A549 (cell line): ENCODE measurements at regions not wholly inside any gene's neighbourhood (a gene's known extent, or its start where the extent isn't known, plus 50 kb on each side); places are given as distances from the start of the nearest gene placed in this dataset.
"Not testable (repeated sequence)": the region's sequence is repeated elsewhere in the genome, so short reads cannot be mapped to it uniquely, and the experiment has no call there.

Experiments
- ATAC-seq, 2 experiments: fragments of 200-7000 bp in 1 of 2; fragments of >200 bp in 1 of 2; cut with Nextera tagmentation in 1 of 2; cut with Tn5 transposase in 1 of 2; 3 replicates each; pipeline versions ENCODE4 v1.8.0 to v1.9.1; 2018 to 2020; ENCODE audit warnings: mild to moderate bottlenecking in 1 of 2, moderate library complexity in 1 of 2
- CTCF ChIA-PET: fragments of 300-600 bp; sonication (Branson Sonifier 250); formaldehyde crosslinking; extraction: SDS; loops from one replicate; lab custom pipeline; 2021; ENCODE audit warnings: antibody characterized with exemption, inconsistent platforms; lab: Yijun Ruan, JAX
- POLR2A ChIA-PET: fragments of 350-600 bp; formaldehyde crosslinking; extraction: SDS; loops from one replicate; lab custom pipeline; 2021; ENCODE audit warnings: antibody characterized with exemption, inconsistent platforms; lab: Yijun Ruan, JAX
- DNase-seq, 2 experiments: peaks; one replicate each; pipeline versions ENCODE4 v3.0.0 to v3.0.0-alpha.2; 2011 to 2016; ENCODE audit warnings: low read depth in 1 of 2, low spot score in 1 of 2
- FAIRE-seq: peaks from 2 replicates; lab custom pipeline; 2011; peaks lifted over from hg19 to GRCh38; lab: Jason Lieb, UNC
- H3K27ac ChIP-seq, 2 experiments: fragments of >200 bp; sonication (Bioruptor Twin); formaldehyde crosslinking; 3 replicates each; pipeline ENCODE4 v1.5.1; 2016 to 2017
- H3K4me1 ChIP-seq: fragments of >200 bp; sonication (Bioruptor Twin); formaldehyde crosslinking; 3 replicates; pipeline ENCODE4 v1.6.1; 2016
- H3K4me2 ChIP-seq: fragments of >200 bp; sonication (Bioruptor Twin); formaldehyde crosslinking; 3 replicates; pipeline ENCODE4 v1.6.1; 2016
- H3K4me3 ChIP-seq: fragments of >200 bp; sonication (Bioruptor Twin); formaldehyde crosslinking; 3 replicates; pipeline ENCODE4 v1.5.1; 2016
- H3K9me3 ChIP-seq: fragments of >200 bp; sonication (Bioruptor Twin); formaldehyde crosslinking; 3 replicates; pipeline ENCODE4 v1.6.1; 2016
- BCL3 ChIP-seq: fragments of >200 bp; sonication (Bioruptor Twin); formaldehyde crosslinking; IDR thresholded peaks from 3 replicates; pipeline ENCODE4 v1.6.1; 2016
- CBX2 ChIP-seq: fragments of 200-600 bp; sonication (generic); IDR thresholded peaks from 2 replicates; pipeline ENCODE4 v1.6.1; 2016; ENCODE audit warnings: low read depth, mild to moderate bottlenecking, borderline replicate concordance
- CEBPB ChIP-seq, 2 experiments: fragments of >200 bp in 1 of 2; sonication (Bioruptor Twin) in 1 of 2; formaldehyde crosslinking in 1 of 2; IDR thresholded peaks; 2 replicates each; pipeline ENCODE4 v1.6.1; 2012 to 2016
- CTCF ChIP-seq: fragments of >200 bp; sonication (Bioruptor Twin); formaldehyde crosslinking; IDR thresholded peaks from 3 replicates; pipeline ENCODE4 v1.5.1; 2016
- EHMT2 ChIP-seq: fragments of 200-600 bp; sonication (generic); IDR thresholded peaks from 2 replicates; pipeline ENCODE4 v1.6.1; 2016; ENCODE audit warnings: antibody characterized with exemption, low read depth, mild to moderate bottlenecking, moderate library complexity
- ELK1 ChIP-seq: fragments of 150-350 bp; IDR thresholded peaks from 2 replicates; pipeline ENCODE4 v1.6.1; 2014; ENCODE audit warnings: low read depth, mild to moderate bottlenecking, low read length
- EP300 ChIP-seq, 2 experiments: fragments of >200 bp; sonication (Bioruptor Twin); formaldehyde crosslinking; IDR thresholded peaks; 2 replicates in 1 of 2; 3 replicates in 1 of 2; pipeline ENCODE4 v1.6.1; 2016 to 2017
- GATA3 ChIP-seq: IDR thresholded peaks from 2 replicates; pipeline ENCODE4 v1.6.1; 2012; ENCODE audit warnings: borderline replicate concordance
- HDAC2 ChIP-seq: fragments of 200-600 bp; sonication (generic); IDR thresholded peaks from 2 replicates; pipeline ENCODE4 v1.6.1; 2016
- HOXA7 ChIP-seq: fragments of 250-450 bp; sonication (Bioruptor Pico); IDR thresholded peaks from 2 replicates; pipeline ENCODE4 v1.5.0; 2020; ENCODE audit warnings: mild to moderate bottlenecking, moderate library complexity
- HOXB5 ChIP-seq: fragments of 250-450 bp; sonication (Bioruptor Pico); IDR thresholded peaks from 2 replicates; pipeline ENCODE4 v1.5.0; 2020; ENCODE audit warnings: mild to moderate bottlenecking, moderate library complexity
- MAFK ChIP-seq: fragments of 450-650 bp; IDR thresholded peaks from 2 replicates; pipeline ENCODE4 v1.6.1; 2014; ENCODE audit not compliant: partially characterized antibody
- MAX ChIP-seq: IDR thresholded peaks from 2 replicates; pipeline ENCODE4 v1.6.1; 2012
- MYC ChIP-seq: IDR thresholded peaks from 2 replicates; pipeline ENCODE4 v1.6.1; 2012; ENCODE audit warnings: mild to moderate bottlenecking, inconsistent platforms, low read length, improper control_type of control experiment, borderline replicate concordance
- PBX3 ChIP-seq: IDR thresholded peaks from 2 replicates; pipeline ENCODE4 v1.6.1; 2012
- RAD21 ChIP-seq, 2 experiments: fragments of >200 bp in 1 of 2; sonication (Bioruptor Twin) in 1 of 2; formaldehyde crosslinking in 1 of 2; IDR thresholded peaks in 1 of 2; conservative IDR thresholded peaks in 1 of 2; 2 replicates in 1 of 2; 3 replicates in 1 of 2; pipeline ENCODE4 v1.6.1; 2012 to 2018; ENCODE audit warnings: inconsistent platforms in 1 of 2
- RFX5 ChIP-seq: fragments of 450-650 bp; IDR thresholded peaks from 2 replicates; pipeline ENCODE4 v1.7.1; 2014; ENCODE audit warnings: antibody characterized with exemption, mild to moderate bottlenecking, moderate library complexity
- TP53 ChIP-seq: fragments of 250-450 bp; sonication (Bioruptor Pico); IDR thresholded peaks from 2 replicates; pipeline ENCODE4 v1.5.0; 2021; ENCODE audit warnings: mild to moderate bottlenecking, moderate library complexity
- ZC3H11A ChIP-seq: fragments of 450-650 bp; IDR thresholded peaks from 2 replicates; pipeline ENCODE4 v1.6.1; 2014; ENCODE audit warnings: antibody characterized with exemption, mild to moderate bottlenecking
- ZSCAN20 ChIP-seq: fragments of 250-450 bp; sonication (Bioruptor Pico); IDR thresholded peaks from 2 replicates; pipeline ENCODE4 v1.8.0; 2022; ENCODE audit warnings: mild to moderate bottlenecking, moderate library complexity
- WGBS: methylation state at CpG from one replicate; pipeline ENCODE4 v1.1.6; 2017; ENCODE audit errors: missing lambda C conversion rate; 5-methylcytosine and 5-hydroxymethylcytosine counted together

- H3K4me2 ChIP-seq, FAIRE-seq, POLR2A ChIA-PET, H3K4me3 ChIP-seq, ATAC-seq, H3K4me1 ChIP-seq, H3K27ac ChIP-seq, CTCF ChIA-PET, DNase-seq, H3K9me3 ChIP-seq: not testable (repeated sequence)
- 94% methylated on average over 31 of the region's 37 CpGs for WGBS
Observed at GRCh38 chr6:100196214-100196982, 202.4 kb upstream of the MCHR2 start.

GRCh38 chr6:100195244-100195643, 201.2 kb upstream of the MCHR2 start:
- H3K4me3 ChIP-seq, H3K4me2 ChIP-seq, POLR2A ChIA-PET, CTCF ChIA-PET, FAIRE-seq, H3K9me3 ChIP-seq, H3K27ac ChIP-seq, H3K4me1 ChIP-seq, ATAC-seq, DNase-seq: not testable (repeated sequence)
- WGBS: 49% methylated on average over 2 of the region's 2 CpGs

- no peak for DNase-seq
- Histone ChIP-seq H3K4me1 (no peaks in the 10 kb centered on the region), H3K9me3 (no peaks in the 10 kb centered on the region), H3K4me2 (no peak overlapping the region), H3K27ac (no peak overlapping the region), H3K4me3 (no peak overlapping the region)
- CTCF ChIA-PET: no interaction called here
- no peak for FAIRE-seq
- TF ChIP-seq MYC (no peak), MAFK (no peak), PBX3 (no peak), GATA3 (no peak), EHMT2 (no peak), CBX2 (no peak), TP53 (no peak), MAX (no peak), HDAC2 (no peak), CTCF (no peak), ZSCAN20 (CRISPR knock-in tag) (no peak), ELK1 (no peak), RAD21 (conservative IDR thresholded peaks at IDR 0.05 in 1 of 2, IDR thresholded peaks at IDR 0.05 in 1 of 2) (no peak), RFX5 (no peak), HOXA7 (CRISPR knock-in tag) (no peak), EP300 (IDR thresholded peaks at IDR 0.05) (no peak), HOXB5 (no peak), CEBPB (IDR thresholded peaks at IDR 0.05) (no peak), ZC3H11A (no peak), BCL3 (no peak)
- POLR2A ChIA-PET: no interaction called here
- 68% methylated on average over 3 of the region's 3 CpGs for WGBS
- ATAC-seq: no peak
Observed at GRCh38 chr6:100194535-100194934, 200.5 kb upstream of the MCHR2 start.
